ENCODE measurements at regions not wholly inside any gene's neighbourhood (a gene's known extent, or its start where the extent isn't known, plus 50 kb on each side); places are given as distances from the start of the nearest gene placed in this dataset.

- intact Hi-C loops (cut with DNase I; ENCODE audit: low total_unique reads): no loop called here
- DNase-seq: no peak
- TF ChIP-seq POLR2A (IDR thresholded peaks at IDR 0.05) (no peak), CTCF (IDR thresholded peaks at IDR 0.05) (no peak), EP300 (IDR thresholded peaks at IDR 0.05) (no peak), POLR2AphosphoS5 (IDR thresholded peaks at IDR 0.05) (no peak)
- H3K27me3 ChIP-seq: no peaks in the 10 kb centered on the region
- H3K36me3 ChIP-seq: no peaks in the 10 kb centered on the region
- H3K27ac ChIP-seq: no peak overlapping the region
- 76 to 85% (median 79%) methylated on average over 2 of the region's 2 CpGs for WGBS, 5 donors
- no peaks in the 10 kb centered on the region for H3K4me1 ChIP-seq
- H3K4me3 ChIP-seq: no peak overlapping the region
- H3K9me3 ChIP-seq: peaks cover 0 to 4% (median 0%) of the 10 kb centered on the region in 4 donors
Observed at GRCh38 chr18:51936115-51936514, 403.9 kb upstream of the DCC start.

- H3K9me3 ChIP-seq: no peaks in the 10 kb centered on the region
- H3K27ac ChIP-seq: no peak overlapping the region
- H3K4me3 ChIP-seq: no peak overlapping the region
- no peak for TF ChIP-seq POLR2AphosphoS5 (IDR thresholded peaks at IDR 0.05)
- no peak for TF ChIP-seq POLR2A (IDR thresholded peaks at IDR 0.05)
- TF ChIP-seq EP300 (IDR thresholded peaks at IDR 0.05): no peak
- no peak for TF ChIP-seq CTCF (IDR thresholded peaks at IDR 0.05)
- H3K4me1 ChIP-seq: no peaks in the 10 kb centered on the region
- WGBS, 5 donors: 47 to 62% (median 51%) methylated on average over 2 of the region's 2 CpGs
- no peaks in the 10 kb centered on the region for H3K36me3 ChIP-seq
- intact Hi-C loops (cut with DNase I; ENCODE audit: low total_unique reads): no loop called here
- H3K27me3 ChIP-seq: no peaks in the 10 kb centered on the region
- DNase-seq: no peak
Observed at GRCh38 chr18:51941999-51942398, 398.0 kb upstream of the DCC start.

GRCh38 chr18:51943281-51943680 lies 396.7 kb upstream of the DCC start:
- Histone ChIP-seq H3K27ac (no peak overlapping the region), H3K9me3 (no peaks in the 10 kb centered on the region), H3K4me3 (no peak overlapping the region), H3K27me3 (no peaks in the 10 kb centered on the region), H3K36me3 (no peaks in the 10 kb centered on the region), H3K4me1 (no peaks in the 10 kb centered on the region)
- DNase-seq: no peak
- 57 to 82% (median 68%) methylated on average over 1 of the region's 1 CpG for WGBS, 5 donors
- no peak for TF ChIP-seq POLR2AphosphoS5 (IDR thresholded peaks at IDR 0.05)
- no peak for TF ChIP-seq POLR2A (IDR thresholded peaks at IDR 0.05)
- no peak for TF ChIP-seq EP300 (IDR thresholded peaks at IDR 0.05)
- intact Hi-C loops (cut with DNase I; ENCODE audit: low total_unique reads): no loop called here

- WGBS, 5 donors: 28 to 51% (median 40%) methylated on average over 4 of the region's 4 CpGs
- no peak for TF ChIP-seq CTCF (IDR thresholded peaks at IDR 0.05)
- TF ChIP-seq POLR2AphosphoS5 (IDR thresholded peaks at IDR 0.05): no peak
- TF ChIP-seq EP300 (IDR thresholded peaks at IDR 0.05): no peak
- Histone ChIP-seq H3K9me3 (no peaks in the 10 kb centered on the region), H3K36me3 (no peaks in the 10 kb centered on the region), H3K4me1 (no peaks in the 10 kb centered on the region), H3K27me3 (no peaks in the 10 kb centered on the region), H3K27ac (no peak overlapping the region), H3K4me3 (no peak overlapping the region)
- intact Hi-C loops (cut with DNase I; ENCODE audit: low total_unique reads): no loop called here
- DNase-seq: no peak
Observed at GRCh38 chr18:51946946-51947345, 393.1 kb upstream of the DCC start.

- intact Hi-C loops (cut with DNase I; ENCODE audit: low total_unique reads): no loop called here
- no peak for TF ChIP-seq POLR2AphosphoS5 (IDR thresholded peaks at IDR 0.05)
- TF ChIP-seq EP300 (IDR thresholded peaks at IDR 0.05): no peak
- TF ChIP-seq CTCF (IDR thresholded peaks at IDR 0.05): no peak
- no peak for TF ChIP-seq POLR2A (IDR thresholded peaks at IDR 0.05)
- H3K27me3 ChIP-seq: no peaks in the 10 kb centered on the region
Observed at GRCh38 chr18:51952844-51953243, 387.2 kb upstream of the DCC start.

More at GRCh38 chr18:51952844-51953243, 387.2 kb upstream of the DCC start:
- H3K9me3 ChIP-seq: no peaks in the 10 kb centered on the region
- H3K36me3 ChIP-seq: no peaks in the 10 kb centered on the region
- no peak overlapping the region for H3K4me3 ChIP-seq
- WGBS, 5 donors: 56 to 82% (median 73%) methylated on average over 2 of the region's 2 CpGs
- no peak overlapping the region for H3K27ac ChIP-seq
- no peak for DNase-seq
- H3K4me1 ChIP-seq: no peaks in the 10 kb centered on the region

Measured in stomach (tissue), 8 donors.